ENCODE measurements at regions not wholly inside any gene's neighbourhood (a gene's known extent, or its start where the extent isn't known, plus 50 kb on each side); places are given as distances from the start of the nearest gene placed in this dataset.
"Not testable (repeated sequence)": the region's sequence is repeated elsewhere in the genome, so short reads cannot be mapped to it uniquely, and the experiment has no call there.

GRCh38 chr3:82628385-82629014 lies 867.1 kb upstream of the GBE1 start:
- ATAC-seq, result no peak
- no peak overlapping the region for H3K27ac ChIP-seq
- intact Hi-C loops (cut with DNase I), result no loop called here
- H3K36me3 ChIP-seq, result no peaks in the 10 kb centered on the region
- no peak for DNase-seq
- peaks cover 0 to 12% (median 0%) of the 10 kb centered on the region in 12 donors for H3K9me3 ChIP-seq
- H3K27me3 ChIP-seq, result no peaks in the 10 kb centered on the region
- no peaks in the 10 kb centered on the region for H3K4me1 ChIP-seq
- TF ChIP-seq POLR2A (IDR thresholded peaks at IDR 0.05) (no peak), CTCF (IDR thresholded peaks at IDR 0.05) (no peak)
- H3K4me3 ChIP-seq, result no peak overlapping the region
- WGBS, 4 donors, result 66 to 81% (median 74%) methylated on average over 4 of the region's 4 CpGs

DNA sequence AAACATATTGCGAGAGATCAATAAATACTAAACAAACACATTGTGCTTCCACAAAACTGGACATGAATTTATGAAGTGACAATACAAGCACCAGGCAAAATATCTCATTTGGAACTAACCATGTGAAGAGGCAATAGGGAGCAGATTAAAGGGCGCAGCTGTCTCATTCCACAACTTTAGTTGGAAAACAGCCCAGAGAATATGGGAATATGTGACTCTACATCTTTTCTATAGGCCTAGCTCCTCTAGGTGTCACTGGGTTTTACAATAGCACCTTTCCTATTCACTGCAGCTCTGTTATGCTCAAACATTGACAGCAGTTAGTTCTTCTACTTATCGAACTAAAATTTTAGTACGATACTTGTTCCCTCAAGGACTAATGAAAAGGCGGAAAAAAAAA lies 866.3 kb upstream of the GBE1 start:
- no peaks in the 10 kb centered on the region for H3K4me1 ChIP-seq
- H3K27me3 ChIP-seq, result no peaks in the 10 kb centered on the region
- intact Hi-C loops (cut with DNase I), result no loop called here
- TF ChIP-seq CTCF (IDR thresholded peaks at IDR 0.05), result no peak
- TF ChIP-seq POLR2A (IDR thresholded peaks at IDR 0.05), result no peak
- ATAC-seq, result no peak
- H3K9me3 ChIP-seq, result peaks cover 0 to 12% (median 1%) of the 10 kb centered on the region in 12 donors
- no peak overlapping the region for H3K27ac ChIP-seq
- H3K4me3 ChIP-seq, result no peak overlapping the region
- no peak for DNase-seq
- H3K36me3 ChIP-seq, result no peaks in the 10 kb centered on the region
- 83 to 92% (median 88%) methylated on average over 5 of the region's 5 CpGs for WGBS, 4 donors

GRCh38 chr3:82620744-82621143 lies 859.3 kb upstream of the GBE1 start:
- 71 to 89% (median 77%) methylated on average over 3 of the region's 3 CpGs for WGBS, 4 donors
- H3K9me3 ChIP-seq, result peaks cover 0 to 40% (median 11%) of the 10 kb centered on the region in 12 donors

DNA sequence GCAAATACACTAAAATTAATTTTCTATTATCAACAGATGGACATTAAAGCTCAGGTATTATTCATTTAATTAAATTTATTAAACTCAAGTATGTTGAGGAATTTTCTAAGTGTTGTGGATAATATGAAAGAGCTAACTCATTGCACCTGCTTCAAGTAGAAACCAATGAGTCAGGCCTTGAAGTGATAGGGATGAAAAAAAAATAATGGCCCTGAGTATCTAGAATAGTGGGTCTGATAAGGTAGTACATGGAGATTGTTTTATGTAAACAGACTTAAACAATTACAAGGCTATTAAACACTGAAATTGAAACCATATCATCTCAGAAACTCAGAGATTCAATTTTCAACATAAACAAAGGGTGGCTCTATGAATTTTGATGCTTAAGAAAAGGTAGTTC lies 857.1 kb upstream of the GBE1 start:
- no peak overlapping the region for H3K4me3 ChIP-seq
- intact Hi-C loops (cut with DNase I), result no loop called here
- H3K9me3 ChIP-seq, result peaks cover 0 to 28% (median 11%) of the 10 kb centered on the region in 12 donors
- no peaks in the 10 kb centered on the region for H3K4me1 ChIP-seq
- no peaks in the 10 kb centered on the region for H3K36me3 ChIP-seq
- ATAC-seq (no peak), DNase-seq (no peak)
- H3K27me3 ChIP-seq, result no peaks in the 10 kb centered on the region
- TF ChIP-seq POLR2A (IDR thresholded peaks at IDR 0.05), result no peak
- TF ChIP-seq CTCF (IDR thresholded peaks at IDR 0.05), result no peak
- no peak overlapping the region for H3K27ac ChIP-seq

More at GRCh38 chr3:82620744-82621143, 859.3 kb upstream of the GBE1 start:
- intact Hi-C loops (cut with DNase I); H3K4me3 ChIP-seq; DNase-seq; H3K27ac ChIP-seq; H3K36me3 ChIP-seq; H3K27me3 ChIP-seq; H3K4me1 ChIP-seq; ATAC-seq: not testable (repeated sequence)

- Histone ChIP-seq H3K4me3 (no peak overlapping the region), H3K27ac (no peak overlapping the region), H3K9me3 (peaks cover 0 to 19% (median 2%) of the 10 kb centered on the region in 12 donors), H3K27me3 (no peaks in the 10 kb centered on the region), H3K4me1 (no peaks in the 10 kb centered on the region), H3K36me3 (no peaks in the 10 kb centered on the region)
- no peak for ATAC-seq
- DNase-seq, result no peak
- TF ChIP-seq POLR2A (IDR thresholded peaks at IDR 0.05) (no peak), CTCF (IDR thresholded peaks at IDR 0.05) (no peak)
- 48 to 64% (median 52%) methylated on average over 1 of the region's 1 CpG for whole genome bisulfite sequencing, 4 donors
- intact Hi-C loops (cut with DNase I), result no loop called here
Measured at GRCh38 chr3:82610236-82610635, 848.8 kb upstream of the GBE1 start.

All from heart left ventricle (tissue), 16 donors.